ENCODE measurements at regions not wholly inside any gene's neighbourhood (a gene's known extent, or its start where the extent isn't known, plus 50 kb on each side); places are given as distances from the start of the nearest gene placed in this dataset.
"Not testable (repeated sequence)": the region's sequence is repeated elsewhere in the genome, so short reads cannot be mapped to it uniquely, and the experiment has no call there.

DNA sequence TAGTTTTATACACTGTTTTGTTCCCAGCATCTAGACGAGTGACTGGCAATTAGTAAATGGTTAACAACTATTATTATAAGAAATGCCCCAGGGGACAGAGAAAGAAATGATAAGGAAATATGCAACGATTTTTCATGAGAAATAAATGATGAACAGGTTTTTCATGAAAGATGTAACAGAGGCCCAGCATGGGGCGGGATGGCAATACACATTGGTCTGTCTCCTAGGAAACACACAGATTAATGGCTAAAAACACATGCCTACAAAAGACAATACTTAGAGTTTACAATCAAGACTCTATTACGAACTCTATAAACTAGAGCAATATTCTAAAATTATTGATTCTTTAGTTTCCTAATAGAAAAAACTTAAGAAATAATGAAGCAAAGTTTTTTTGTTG, 441.5 kb upstream of the CDH9 start:
- DNase-seq, result no peak

DNA sequence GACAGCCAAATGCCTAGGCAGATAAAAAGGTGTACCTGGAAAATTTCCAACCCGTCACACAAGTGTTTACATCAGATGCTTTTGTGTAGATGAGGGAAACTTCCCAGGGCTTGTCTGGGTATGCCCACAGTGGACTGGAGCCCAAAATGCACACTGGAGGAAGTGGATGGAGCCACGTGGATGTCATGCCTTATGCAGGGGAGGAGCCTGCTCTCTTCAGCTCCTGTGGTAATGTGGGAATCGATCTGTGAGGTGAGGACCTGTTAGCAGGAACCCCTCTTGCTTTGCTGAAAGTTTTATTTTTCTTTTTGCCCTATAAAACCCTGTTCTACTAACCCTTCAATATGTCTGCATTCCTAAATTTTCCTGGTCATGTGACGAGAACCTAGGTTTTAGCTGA, 439.2 kb upstream of the CDH9 start:
- DNase-seq, result no peak

DNA sequence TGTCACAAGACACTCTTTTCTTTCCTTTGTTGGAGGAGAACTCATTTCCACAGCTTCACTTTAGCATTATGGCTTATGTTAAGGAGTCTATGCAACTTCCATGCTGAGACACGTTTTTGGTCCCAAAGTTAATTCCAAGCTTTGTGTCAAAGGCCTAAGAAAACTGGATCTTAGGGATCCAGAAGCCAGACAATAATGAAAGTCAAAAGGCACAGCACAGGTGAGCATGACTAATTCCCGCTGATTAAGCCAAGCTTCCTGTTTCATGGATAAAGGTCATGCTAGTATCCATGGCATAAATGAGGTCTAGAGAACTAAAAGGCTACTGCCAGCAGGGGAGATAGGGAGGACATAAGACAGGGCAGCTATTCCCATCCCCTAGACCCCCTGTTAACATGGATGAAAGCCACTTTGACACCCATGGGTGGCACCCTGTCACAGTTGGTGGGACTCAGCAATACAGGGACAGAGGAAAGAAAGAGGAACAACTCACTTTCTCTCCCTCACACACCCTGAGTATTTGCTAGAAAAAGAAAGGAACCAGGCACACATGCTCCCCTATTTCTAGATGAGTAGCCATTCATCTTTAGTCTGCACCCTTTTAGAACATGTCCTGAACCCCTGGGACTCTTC, 438.1 kb upstream of the CDH9 start:
- no peak for DNase-seq

DNA sequence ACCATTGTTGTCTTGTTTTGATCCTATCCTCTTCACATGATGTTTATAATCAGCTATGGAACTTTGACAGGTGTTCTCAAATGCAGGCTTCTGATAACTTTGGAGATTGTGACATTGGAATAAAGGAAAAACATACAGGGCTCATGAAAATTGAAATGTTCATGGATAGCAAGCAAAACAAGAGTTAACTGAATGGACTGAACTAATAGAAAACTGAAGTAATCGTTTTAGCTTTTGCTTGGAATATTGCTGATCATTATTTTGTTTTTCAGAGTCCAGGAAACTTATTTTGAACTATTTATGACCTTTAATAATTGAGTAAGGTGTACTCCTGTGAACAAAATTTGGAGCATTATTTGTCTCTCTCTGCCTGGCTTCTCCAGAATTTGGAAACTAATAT, 436.7 kb upstream of the CDH9 start:
- DNase-seq, result no peak

DNA sequence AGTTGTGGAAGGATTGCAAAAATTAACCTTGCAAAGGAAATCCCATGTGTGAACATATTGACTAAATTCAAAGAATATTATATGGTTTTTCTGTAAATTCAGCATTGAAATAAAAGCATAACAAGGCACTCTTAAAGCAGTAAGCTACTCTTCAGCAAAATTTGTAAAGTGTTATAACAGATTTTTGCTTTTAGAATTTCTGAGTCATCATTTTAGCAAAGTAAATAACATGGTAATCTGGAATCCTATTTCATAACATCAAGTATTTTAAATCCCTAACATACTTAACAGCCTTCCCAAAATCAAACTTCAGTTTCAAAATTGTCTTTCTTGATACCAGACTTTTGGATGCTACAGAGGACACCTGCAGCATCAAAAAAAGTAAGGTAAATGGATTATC, 436.0 kb upstream of the CDH9 start:
- no peak for DNase-seq

DNA sequence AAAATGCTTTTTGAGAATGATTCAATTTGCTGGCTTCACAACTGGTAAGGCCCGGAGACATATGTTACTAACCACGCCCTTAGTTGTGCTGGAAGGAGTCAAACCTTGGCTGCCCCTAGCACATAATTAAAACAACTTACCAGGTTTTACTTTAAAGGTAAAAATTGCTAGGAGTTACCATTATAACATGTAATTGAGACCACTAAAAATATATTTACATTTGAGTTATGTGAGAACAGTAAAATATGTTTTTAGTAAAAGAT, 435.6 kb upstream of the CDH9 start:
- DNase-seq, result no peak

DNA sequence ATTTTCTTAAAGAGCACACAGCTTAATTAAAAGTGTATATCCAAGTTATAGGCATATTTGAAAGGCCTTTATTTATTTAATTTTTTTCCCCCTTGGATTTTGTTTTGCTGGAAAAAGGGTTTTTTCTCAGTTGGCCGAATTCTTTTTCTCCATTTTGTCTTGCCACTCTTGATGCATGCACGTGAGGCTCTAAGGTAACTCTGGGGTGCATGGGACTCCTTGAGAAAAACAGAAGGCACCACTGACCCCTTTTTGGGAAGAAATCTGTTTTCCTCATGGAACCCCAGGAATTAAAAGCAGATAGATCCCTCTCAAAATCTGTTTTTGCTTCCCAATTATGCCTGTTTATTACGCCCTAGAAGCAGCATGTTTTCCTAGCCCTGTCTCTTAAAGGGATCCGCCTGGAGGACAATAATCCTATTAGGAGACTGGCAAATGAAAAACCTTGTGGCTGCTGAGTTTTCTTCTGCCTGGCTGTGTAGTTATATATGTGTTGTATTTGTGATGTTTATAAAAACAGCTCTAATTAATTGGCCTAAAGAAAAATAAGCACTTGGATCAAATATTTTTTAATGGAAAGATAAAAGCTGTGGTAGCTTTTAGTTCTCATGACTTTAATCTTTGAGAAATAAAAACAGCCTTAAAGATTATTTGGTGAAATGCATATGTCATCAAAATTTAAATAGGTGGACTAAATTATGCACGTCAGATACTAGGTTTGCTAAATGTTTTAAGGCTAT, 435.1 kb upstream of the CDH9 start:
- no peak for DNase-seq

DNA sequence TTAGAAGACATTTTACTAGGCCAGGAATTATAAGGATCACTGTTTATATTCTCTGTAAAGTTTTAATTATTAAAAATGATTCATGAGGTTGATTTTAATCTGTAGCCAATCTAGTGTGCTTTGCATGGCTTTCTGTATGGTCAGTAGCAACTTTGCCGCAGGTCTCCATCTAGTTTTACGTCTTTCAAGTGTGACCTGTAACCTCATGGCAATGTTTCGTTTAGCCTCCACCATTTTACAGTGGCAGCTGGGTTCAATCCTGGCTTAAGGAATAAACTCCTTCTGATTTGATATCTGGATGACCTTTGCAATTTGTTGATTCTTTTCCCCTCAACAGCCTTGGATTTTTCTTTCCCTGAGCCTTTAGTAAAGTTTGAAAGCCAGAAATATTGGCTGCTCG, 434.5 kb upstream of the CDH9 start:
- DNase-seq, result no peak

DNA sequence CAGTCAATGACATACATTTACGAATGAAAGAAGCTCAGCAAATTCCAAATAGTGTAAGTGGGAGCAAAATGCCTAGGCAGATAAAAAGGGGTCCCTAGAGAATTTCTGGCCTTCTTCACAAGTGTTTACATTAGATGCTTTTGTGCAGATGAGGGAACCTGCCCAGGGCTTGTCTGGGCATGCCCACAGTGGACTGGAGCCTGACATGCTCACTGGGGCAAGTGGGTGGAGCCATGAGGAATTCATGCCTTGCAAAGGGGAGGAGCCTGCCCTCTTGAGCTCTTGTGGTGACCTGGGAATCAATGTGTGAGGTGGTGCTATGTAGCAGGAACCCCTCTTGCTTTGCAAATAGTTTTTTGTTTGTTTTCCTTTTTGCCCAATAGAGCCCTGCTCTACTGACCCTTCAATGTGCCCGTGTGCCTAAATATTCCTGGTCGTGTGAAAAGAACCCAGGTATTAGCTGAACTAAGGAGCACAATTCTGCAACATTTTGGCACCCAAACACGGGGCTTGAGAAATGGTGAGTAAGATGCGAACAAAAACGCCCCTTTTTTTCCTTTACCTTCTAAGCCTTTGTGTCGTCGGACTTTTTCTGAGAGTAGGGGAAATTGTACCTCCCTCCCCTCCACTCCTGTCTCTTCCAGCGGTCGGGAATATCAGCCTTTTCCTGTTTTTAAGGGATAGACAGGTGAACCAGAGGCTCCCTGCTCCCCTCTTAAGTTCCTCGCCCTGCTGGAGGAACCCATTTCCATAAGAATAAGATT, 433.8 kb upstream of the CDH9 start:
- DNase-seq, result no peak

DNA sequence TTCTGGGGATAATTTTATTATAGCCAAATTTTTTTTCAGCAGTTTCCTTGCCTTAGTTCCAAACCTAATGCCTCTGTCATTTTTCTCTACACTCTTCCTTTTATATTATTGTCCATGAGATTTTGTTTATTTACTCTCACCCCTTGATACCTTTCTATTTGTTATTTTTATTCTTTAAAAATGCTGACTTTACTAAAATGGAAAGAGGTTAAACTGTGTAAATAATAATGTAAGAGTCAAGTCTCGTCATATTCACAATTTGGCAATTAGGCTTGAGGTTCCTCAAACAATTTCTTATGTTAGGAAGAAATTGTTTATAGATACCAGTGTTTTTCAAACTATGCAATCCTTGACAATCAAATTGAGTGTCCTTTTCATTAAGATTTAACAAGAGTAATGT, 428.6 kb upstream of the CDH9 start:
- no peak for DNase-seq

DNA sequence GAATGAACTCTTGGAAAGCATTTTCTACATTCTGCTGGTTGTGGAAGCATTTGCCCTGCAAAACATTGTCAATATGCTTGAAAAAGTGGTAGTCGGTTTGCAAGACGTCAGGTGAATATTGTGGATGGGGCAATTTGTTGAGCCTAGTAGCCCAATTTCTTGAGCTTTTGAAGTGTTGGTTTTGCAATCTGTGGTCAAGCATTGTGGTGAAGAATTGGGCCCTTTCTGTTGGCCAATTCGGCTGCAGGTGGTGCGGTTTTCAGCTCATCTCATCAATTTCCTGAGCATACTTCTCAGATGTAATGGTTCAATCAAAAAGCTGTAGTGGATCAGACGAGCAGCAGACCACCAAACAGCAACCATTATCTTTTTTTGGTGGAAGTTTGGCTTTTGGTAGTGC, 426.8 kb upstream of the CDH9 start:
- DNase-seq, result no peak

DNA sequence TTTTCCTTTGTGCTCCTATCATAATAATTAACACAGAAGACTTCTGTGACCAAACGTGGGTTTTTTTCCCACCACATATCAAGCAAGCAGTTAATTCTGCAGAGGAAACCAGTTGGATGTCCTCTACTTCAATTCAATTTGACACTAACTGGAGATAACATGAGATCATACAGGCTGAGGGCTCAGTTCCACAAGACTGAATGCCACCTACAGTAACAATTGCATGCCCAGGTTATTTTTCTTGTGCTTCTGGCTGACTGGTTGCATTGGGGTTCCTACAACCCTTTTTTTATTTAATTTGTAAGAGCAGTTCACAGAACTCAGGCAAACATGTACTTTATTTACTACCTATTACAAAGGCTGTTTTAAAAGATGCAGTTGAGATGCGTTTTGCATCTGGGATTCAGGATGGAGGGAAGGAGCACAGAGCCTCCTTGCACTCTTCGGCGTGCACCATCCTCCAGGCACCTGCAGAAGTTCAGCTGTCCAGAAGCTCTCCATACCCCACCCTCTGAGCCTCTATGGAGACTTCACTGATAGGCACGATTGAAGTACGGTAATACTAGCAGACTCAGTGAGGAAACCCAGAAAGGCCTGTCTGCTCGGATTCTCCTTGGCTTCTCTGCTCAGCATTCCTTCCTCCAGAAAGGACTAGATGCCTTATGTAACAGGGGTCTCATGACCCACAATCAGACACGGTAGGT, 425.2 kb upstream of the CDH9 start:
- no peak for DNase-seq

DNA sequence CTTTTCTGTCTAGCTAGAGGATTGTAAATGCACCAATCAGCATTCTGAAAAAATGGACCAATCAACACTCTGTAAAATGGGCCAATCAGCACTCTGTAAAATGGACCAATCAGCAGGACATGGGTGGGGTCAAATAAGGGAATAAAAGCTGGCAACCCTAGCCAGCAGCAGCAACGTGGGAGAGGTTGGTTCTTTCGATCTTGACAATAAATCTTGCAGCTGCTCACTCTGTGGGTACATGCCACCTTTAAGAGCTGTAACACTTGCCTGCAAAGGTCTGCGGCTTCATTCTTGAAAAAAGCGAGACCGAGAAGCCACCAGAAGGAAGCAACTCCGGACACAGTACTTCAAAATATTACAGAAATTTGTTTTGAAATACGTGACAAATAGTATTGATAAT, 424.6 kb upstream of the CDH9 start:
- no peak for DNase-seq

DNA sequence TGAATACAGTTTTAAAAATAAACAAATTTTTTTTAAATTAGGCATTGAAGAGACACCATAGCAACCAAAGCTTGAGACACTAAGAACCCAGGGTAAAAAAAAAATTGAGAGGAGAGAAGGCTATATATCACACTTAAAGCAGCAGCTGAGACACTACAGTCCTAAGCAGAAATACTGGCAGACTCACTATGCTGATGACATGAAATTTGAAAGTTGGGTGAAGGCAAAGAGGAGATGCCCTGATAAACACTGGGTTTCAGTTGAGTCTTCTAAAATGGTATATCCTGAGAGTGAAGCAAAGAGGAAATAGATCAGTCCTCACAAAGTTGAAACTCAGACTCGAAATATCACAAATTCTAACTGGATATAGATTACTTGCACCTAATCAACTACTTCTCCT, 419.9 kb upstream of the CDH9 start:
- no peak for DNase-seq

DNA sequence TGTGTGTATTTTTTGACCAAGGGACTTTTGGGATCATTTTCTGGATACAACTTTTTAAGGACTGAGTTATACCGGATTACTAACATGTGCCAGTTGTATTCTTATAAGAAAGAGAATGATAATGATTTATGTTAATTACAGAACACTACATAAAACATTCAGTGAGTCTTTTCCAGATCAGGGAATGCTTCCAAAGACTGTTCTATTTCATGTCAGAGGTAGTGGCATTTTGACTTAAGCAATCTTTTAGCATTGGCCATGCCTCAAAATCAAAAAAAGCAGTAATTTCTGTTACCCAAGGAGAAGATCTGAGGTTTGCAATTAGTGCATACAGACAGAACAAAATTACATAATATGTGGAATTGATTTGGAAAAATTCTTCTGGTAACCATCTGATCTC, 413.0 kb upstream of the CDH9 start:
- no peak for DNase-seq

DNA sequence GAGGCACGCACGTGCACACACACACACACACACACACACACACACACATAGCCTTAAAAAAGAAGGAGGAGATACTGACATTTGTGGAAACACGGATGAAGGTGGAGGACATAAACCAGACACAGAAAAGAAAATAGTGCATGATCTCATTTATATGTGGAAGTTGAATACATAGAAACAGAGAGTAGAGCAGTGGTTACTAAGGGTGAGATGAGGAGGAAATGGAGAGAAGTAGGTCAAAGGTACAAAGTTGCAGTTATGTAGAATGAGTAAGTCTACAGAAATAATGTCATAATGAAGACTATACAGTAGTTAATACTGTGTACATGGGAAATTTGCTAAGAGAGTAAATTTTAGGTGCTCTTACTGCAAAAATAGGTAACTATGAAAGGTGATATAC, 412.2 kb upstream of the CDH9 start:
- no peak for DNase-seq

DNA sequence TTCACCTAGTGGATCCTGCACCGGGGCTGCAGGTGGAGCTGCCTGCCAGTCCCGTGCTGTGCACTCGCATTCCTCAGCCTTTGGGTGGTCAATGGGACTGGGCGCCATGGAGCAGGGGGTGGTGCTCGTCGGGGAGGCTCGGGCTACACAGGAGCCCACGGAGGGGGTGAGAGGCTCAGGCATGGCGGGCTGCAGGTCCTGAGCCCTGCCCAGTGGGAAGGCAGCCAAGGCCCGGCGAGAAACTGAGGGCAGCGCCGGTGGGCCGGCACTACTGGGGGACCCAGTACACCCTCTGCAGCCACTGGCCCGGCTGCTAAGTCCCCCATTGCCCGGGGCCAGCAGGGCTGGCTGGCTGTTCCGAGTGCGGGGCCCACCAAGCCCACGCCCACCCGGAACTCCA, 401.0 kb upstream of the CDH9 start:
- DNase-seq, result not testable (repeated sequence)

DNA sequence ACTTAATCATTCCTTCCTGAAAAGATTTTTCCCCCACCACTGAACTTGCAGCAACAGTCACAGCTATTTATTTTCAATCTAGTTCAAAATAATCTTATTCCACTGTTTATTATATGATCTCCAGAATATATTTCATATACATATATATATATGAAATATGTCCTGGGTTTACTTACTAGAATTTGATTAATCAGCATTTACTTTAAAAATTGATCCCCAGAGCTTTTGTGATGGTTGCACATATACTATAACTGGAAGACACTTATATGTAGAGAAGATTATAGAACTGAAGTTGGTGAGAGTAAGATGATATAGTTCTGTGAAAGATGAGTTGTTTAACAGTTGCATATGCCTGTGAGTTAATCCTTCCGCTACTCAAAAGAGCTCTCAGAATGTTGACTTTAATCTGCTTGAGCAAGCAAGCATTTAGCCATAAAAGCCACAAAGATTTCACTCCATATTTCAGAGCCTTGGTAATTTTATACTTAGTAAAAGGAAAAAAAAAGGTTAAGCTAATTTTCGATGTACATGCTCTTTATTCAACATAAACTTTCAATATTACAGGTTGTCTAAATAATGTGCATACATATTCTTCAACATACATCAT, 399.3 kb upstream of the CDH9 start:
- DNase-seq, result no peak

DNA sequence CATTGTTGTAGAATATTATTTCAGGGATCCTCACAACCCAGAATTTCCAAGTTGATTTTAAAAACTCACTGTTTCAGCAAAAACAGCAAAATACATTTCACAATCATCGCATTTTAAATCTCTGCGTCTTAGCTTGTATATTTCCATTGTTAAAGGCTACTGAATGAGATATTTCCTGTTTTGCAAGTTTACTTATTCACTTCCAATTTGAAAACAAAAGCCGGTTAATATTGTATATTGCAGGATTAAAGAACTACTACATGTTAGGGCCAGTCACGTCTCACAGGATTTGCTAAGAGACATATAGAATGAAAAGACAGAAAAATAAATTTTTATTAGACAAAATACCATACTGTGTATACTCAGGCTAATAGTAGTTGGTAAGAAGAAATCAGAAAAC, 395.9 kb upstream of the CDH9 start:
- no peak for DNase-seq

DNA sequence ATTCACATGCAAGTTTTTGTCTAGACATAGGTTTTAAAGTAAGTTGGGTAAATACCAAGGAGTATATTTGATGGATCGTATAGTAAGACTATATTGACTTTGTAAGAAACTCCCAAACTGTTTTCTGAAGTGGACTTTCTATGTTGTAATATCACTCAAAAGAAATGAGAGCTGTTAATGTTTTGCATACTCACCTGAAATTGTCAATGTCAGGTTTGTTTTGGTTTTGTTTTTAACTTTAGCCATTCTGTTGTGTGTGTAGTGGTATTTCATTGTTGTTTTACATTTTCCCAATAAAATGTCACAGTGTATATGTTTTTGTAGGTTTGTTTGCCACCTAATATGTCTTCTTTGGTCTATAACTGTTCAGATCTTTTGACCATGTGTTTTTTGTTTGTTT, 375.7 kb upstream of the CDH9 start:
- no peak for DNase-seq

DNA sequence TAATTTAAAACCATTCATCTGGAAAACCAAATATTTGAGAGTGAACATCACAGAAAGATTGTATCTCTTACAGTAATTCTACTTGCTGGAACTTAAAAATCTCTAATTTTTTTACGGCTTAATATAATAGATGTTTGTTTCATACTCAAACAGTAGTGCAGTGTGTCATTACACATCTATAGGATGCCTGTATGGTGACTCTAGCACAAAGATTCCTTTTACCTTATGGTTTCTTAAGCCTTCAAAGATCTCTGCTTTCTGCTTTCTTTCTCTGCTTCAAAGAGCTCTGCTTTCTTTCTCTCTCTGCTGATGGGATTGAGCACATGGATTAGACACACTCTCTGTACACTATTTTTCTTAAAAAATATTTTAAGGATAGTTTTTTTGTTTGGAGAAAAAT, 374.0 kb upstream of the CDH9 start:
- DNase-seq, result no peak

DNA sequence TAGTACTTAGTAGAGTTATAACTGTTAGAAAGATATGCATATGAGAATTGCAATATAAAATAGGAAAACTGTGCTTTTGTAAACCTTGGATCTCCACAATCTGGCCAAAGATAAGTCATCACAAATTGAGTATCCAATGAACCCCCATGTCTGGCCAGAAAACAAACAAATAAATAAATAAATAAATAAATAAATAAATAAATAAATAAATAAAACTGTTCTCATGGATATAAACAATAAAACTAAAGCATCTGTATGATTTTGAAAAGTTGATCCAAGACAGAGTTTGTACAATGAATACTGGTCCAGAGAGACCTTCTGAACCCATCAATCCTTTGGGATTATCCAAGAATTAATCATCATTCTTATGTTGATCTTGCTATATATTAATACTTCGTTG, 367.6 kb upstream of the CDH9 start:
- no peak for DNase-seq

DNA sequence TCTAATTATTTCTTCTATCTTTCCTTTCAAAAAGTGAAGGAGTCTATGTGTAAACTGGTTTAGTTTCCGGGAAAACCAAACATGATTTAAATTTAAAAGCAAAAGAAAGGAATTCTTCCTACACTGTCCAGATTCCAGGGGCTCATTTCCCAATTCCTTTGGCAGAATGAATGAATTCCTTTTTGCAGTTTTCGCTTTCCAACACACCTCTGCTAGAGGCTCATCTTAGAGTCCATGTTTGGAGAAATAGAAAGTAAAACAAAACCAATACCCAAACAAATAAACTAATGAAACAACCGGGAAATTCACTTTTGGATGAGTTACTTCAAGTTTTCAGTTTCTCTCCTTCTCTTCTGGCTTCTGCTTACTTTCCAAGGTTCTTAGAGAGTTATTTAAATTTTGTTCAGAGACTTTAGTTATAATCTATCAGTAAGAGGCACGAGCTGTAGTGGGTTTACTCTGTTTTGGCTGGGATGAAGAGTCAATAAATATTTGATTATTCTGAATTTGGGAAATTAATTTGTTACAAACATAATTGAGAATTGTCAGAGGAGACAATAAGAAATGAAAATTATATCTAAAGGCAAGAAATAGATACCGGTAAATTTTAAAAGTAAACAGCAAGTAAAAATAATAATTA, 365.0 kb upstream of the CDH9 start:
- DNase-seq, result no peak

Measured in NCI-H2029 treated with DMSO at 0.1 percent for 48 hours (cell line).